SK-N-MC (cell line): ENCODE measurements at regions not wholly inside any gene's neighbourhood (a gene's known extent, or its start where the extent isn't known, plus 50 kb on each side); places are given as distances from the start of the nearest gene placed in this dataset.

Experiments used
- EZH2 ChIP-seq: fragments of 200-600 bp; sonication (generic); IDR thresholded peaks from one replicate; pipeline ENCODE4 v1.6.1; 2017; ENCODE audit warnings: antibody characterized with exemption
- POLR2AphosphoS5 ChIP-seq: IDR thresholded peaks from 2 replicates; pipeline ENCODE4 v1.6.1; 2012; ENCODE audit warnings: mild to moderate bottlenecking, low read depth, low read length, borderline replicate concordance

GRCh38 chr1:209364716-209365115, 218.8 kb upstream of the CAMK1G start:
- TF ChIP-seq EZH2 (no peak), POLR2AphosphoS5 (no peak)
